GM13977 (cell line): ENCODE measurements at regions not wholly inside any gene's neighbourhood (a gene's known extent, or its start where the extent isn't known, plus 50 kb on each side); places are given as distances from the start of the nearest gene placed in this dataset.
"Not testable (repeated sequence)": the region's sequence is repeated elsewhere in the genome, so short reads cannot be mapped to it uniquely, and the experiment has no call there.

Experiments used
- DNase-seq: peaks from one replicate; pipeline ENCODE4 v3.0.0; 2012; ENCODE audit warnings: low spot score
- CTCF ChIP-seq: IDR thresholded peaks from 2 replicates; pipeline ENCODE4 v1.5.1; 2012; ENCODE audit warnings: mild to moderate bottlenecking, control low read depth; ENCODE audit not compliant: insufficient read depth; ENCODE audit errors: extremely low read depth, missing control alignments
- in situ Hi-C: fragments of 300-500 bp; cut with MboI; formaldehyde crosslinking; loops from one replicate; pipeline ENCODE4 v1.12.0; 2022; ENCODE audit warnings: low sequenced_read_pairs, low pct_unique_long_range_greater_than_20kb, mixed read lengths, inconsistent platforms; ENCODE audit not compliant: unreplicated experiment

- in situ Hi-C loops: no loop called here
These were observed 862.6 kb downstream of the EFNB2 start for GRCh38 chr13:105672881-105673280.

GRCh38 chr13:105671131-105671530 is 864.3 kb downstream of the EFNB2 start:
- not testable (repeated sequence) for DNase-seq

More at GRCh38 chr13:105672881-105673280, 862.6 kb downstream of the EFNB2 start:
- no peak for TF ChIP-seq CTCF
- DNase-seq: no peak

GRCh38 chr13:105670179-105670990 is 865.1 kb downstream of the EFNB2 start:
- in situ Hi-C loops: no loop called here
- DNase-seq: no peak
- no peak for TF ChIP-seq CTCF

More at GRCh38 chr13:105671131-105671530, 864.3 kb downstream of the EFNB2 start:
- in situ Hi-C loops: not testable (repeated sequence)

- in situ Hi-C loops: no loop called here
- TF ChIP-seq CTCF: no peak
- no peak for DNase-seq
These were observed 870.2 kb downstream of the EFNB2 start for GRCh38 chr13:105665284-105665683.

GRCh38 chr13:105663182-105663581 is 872.3 kb downstream of the EFNB2 start:
- DNase-seq: no peak
- TF ChIP-seq CTCF: no peak
- in situ Hi-C loops: no loop called here

- no peak for TF ChIP-seq CTCF
- DNase-seq: no peak
- in situ Hi-C loops: no loop called here
These were observed 874.9 kb downstream of the EFNB2 start for GRCh38 chr13:105660561-105660960.

- in situ Hi-C loops: no loop called here
- no peak for TF ChIP-seq CTCF
- no peak for DNase-seq
These were observed 877.0 kb downstream of the EFNB2 start for GRCh38 chr13:105658431-105658830.
